ENCODE measurements at regions not wholly inside any gene's neighbourhood (a gene's known extent, or its start where the extent isn't known, plus 50 kb on each side); places are given as distances from the start of the nearest gene placed in this dataset.

- TF ChIP-seq CTCF (IDR thresholded peaks at IDR 0.05) (no peak), POLR2AphosphoS5 (IDR thresholded peaks at IDR 0.05) (no peak), POLR2A (IDR thresholded peaks at IDR 0.05) (no peak), EP300 (IDR thresholded peaks at IDR 0.05) (no peak)
Measured at GRCh38 chr18:14924226-14924625, 176.3 kb downstream of the ANKRD30B start.
